ENCODE measurements at regions not wholly inside any gene's neighbourhood (a gene's known extent, or its start where the extent isn't known, plus 50 kb on each side); places are given as distances from the start of the nearest gene placed in this dataset.

GRCh38 chr6:14381829-14382677, 264.5 kb downstream of the CD83 start:
- TF ChIP-seq ZBTB21 (tag by site-specific recombination; IDR thresholded peaks at IDR 0.05), result no peak
- TF ChIP-seq ZFP37 (tag by site-specific recombination; IDR thresholded peaks at IDR 0.05), result no peak
- no peak for TF ChIP-seq BCL11A (tag by site-specific recombination; IDR thresholded peaks at IDR 0.05; ENCODE audit: low read depth)
- no peak for TF ChIP-seq ZBTB7A (tag by site-specific recombination; IDR thresholded peaks at IDR 0.05; ENCODE audit: low read depth)
- TF ChIP-seq ZNF629 (tag by site-specific recombination; IDR thresholded peaks at IDR 0.05), result no peak
